ENCODE measurements at regions not wholly inside any gene's neighbourhood (a gene's known extent, or its start where the extent isn't known, plus 50 kb on each side); places are given as distances from the start of the nearest gene placed in this dataset.

- no peak overlapping the region for H2BK15ac ChIP-seq (ENCODE audit: low read depth, low read length)
- Mint-ChIP-seq H3K27ac (no peak overlapping the region), H3K4me1 (0 out of 4 replicates have a peak, but pooled peaks cover 0 to under 1% of the 10 kb centered on the region in 2 experiments), H3K9me3 (peaks cover 4 to 9% of the 10 kb centered on the region in 2 experiments; a peak in 4 of 5 replicates), H3K27me3 (ENCODE audit: low read depth) (no peaks in the 10 kb centered on the region), H3K36me3 (ENCODE audit: insufficient read depth in 1 of 3, low read depth in 3 of 3) (peaks cover 2 to 17% (median 4%) of the 10 kb centered on the region in 3 experiments; a peak in 4 of 7 replicates), H3K4me3 (no peak overlapping the region)
- H3K9ac ChIP-seq (ENCODE audit: extremely low read depth, insufficient read length, low read length): no peak overlapping the region
- no peaks in the 10 kb centered on the region for H3K79me2 ChIP-seq (ENCODE audit: insufficient read depth, low read length)
- H3K23me2 ChIP-seq (ENCODE audit: insufficient read length, low read depth, low read length, poor library complexity, severe bottlenecking): no peaks in the 10 kb centered on the region
- H2AK5ac ChIP-seq (ENCODE audit: insufficient read length, low read length): no peak overlapping the region
- no peak overlapping the region for H3K23ac ChIP-seq (ENCODE audit: insufficient read length, low read depth, low read length)
- H3K9me3 ChIP-seq (ENCODE audit: control insufficient read depth, low read depth, low read length): no peaks in the 10 kb centered on the region
- H4K8ac ChIP-seq (replicated peaks; ENCODE audit: insufficient read length, low read depth, low read length): no peak overlapping the region
- no peak overlapping the region for H4K5ac ChIP-seq (ENCODE audit: insufficient read length, low read depth, low read length)
- no peak overlapping the region for H2BK120ac ChIP-seq (ENCODE audit: low read depth, low read length, poor library complexity, severe bottlenecking)
- DNase-seq: no peak
- no peak overlapping the region for H3T11ph ChIP-seq (ENCODE audit: low read length)
- H4K91ac ChIP-seq (ENCODE audit: insufficient read length, low read depth, low read length): no peak overlapping the region
- no peak overlapping the region for H2BK20ac ChIP-seq (ENCODE audit: low read depth, low read length, poor library complexity, severe bottlenecking)
- H3K4me1 ChIP-seq (ENCODE audit: insufficient read depth, low read length): no peaks in the 10 kb centered on the region
- H3K4me2 ChIP-seq (ENCODE audit: insufficient read depth, insufficient read length, low read length): no peak overlapping the region
- no peaks in the 10 kb centered on the region for H3K79me1 ChIP-seq (ENCODE audit: insufficient read depth, low read depth, low read length, poor library complexity, severe bottlenecking)
- TF ChIP-seq CTCF (conservative IDR thresholded peaks at IDR 0.05): no peak
- no peaks in the 10 kb centered on the region for H4K20me1 ChIP-seq (ENCODE audit: control insufficient read depth, insufficient read depth, insufficient read length)
- H3K27ac ChIP-seq (ENCODE audit: insufficient read length, low read depth, low read length): no peak overlapping the region
- no peak overlapping the region for H3K18ac ChIP-seq (ENCODE audit: insufficient read length, low read depth, low read length)
- H2AFZ ChIP-seq (ENCODE audit: low read length): no peak overlapping the region
- H3K4ac ChIP-seq (ENCODE audit: low read depth, low read length): no peak overlapping the region
- H3K14ac ChIP-seq (ENCODE audit: insufficient read depth, low read length): no peak overlapping the region
- no CpG with 5 or more reads among the region's 2 CpGs for WGBS (ENCODE audit: extremely low coverage, insufficient read length, low lambda C conversion rate)
- H2BK5ac ChIP-seq (ENCODE audit: insufficient read length, low read length): no peak overlapping the region
- no peak overlapping the region for H2BK12ac ChIP-seq (ENCODE audit: insufficient read length, low read depth, low read length)
- no peak overlapping the region for H3K56ac ChIP-seq (ENCODE audit: insufficient read length, low read depth, low read length)
- H3K27me3 ChIP-seq (ENCODE audit: insufficient read depth, low read length): no peaks in the 10 kb centered on the region
These were observed 1508.0 kb upstream of the TENM4 start for GRCh38 chr11:80948781-80949180.

Measured in H9 (cell line).